H9 (cell line): ENCODE measurements at regions not wholly inside any gene's neighbourhood (a gene's known extent, or its start where the extent isn't known, plus 50 kb on each side); places are given as distances from the start of the nearest gene placed in this dataset.

Source experiments
- DNase-seq: peaks from one replicate; pipeline ENCODE4 v3.0.0-alpha.2; 2017
- H2AFZ ChIP-seq: one replicate; pipeline ENCODE4 v1.6.1; 2013; ENCODE audit warnings: mild to moderate bottlenecking, low read length, control low read depth, moderate library complexity
- H2AK5ac ChIP-seq: 2 replicates; pipeline ENCODE4 v1.6.1; 2013; ENCODE audit warnings: low read length, control low read depth, mixed read lengths; ENCODE audit not compliant: insufficient read length
- H2BK120ac ChIP-seq: one replicate; pipeline ENCODE4 v1.6.1; 2013; ENCODE audit warnings: low read depth, mild to moderate bottlenecking, low read length, control low read depth, inconsistent platforms; ENCODE audit not compliant: poor library complexity, severe bottlenecking
- H2BK12ac ChIP-seq: 2 replicates; pipeline ENCODE4 v1.6.1; 2013; ENCODE audit warnings: low read length, control low read depth, mixed read lengths, low read depth; ENCODE audit not compliant: insufficient read length
- H2BK15ac ChIP-seq: 2 replicates; pipeline ENCODE4 v1.6.1; 2013; ENCODE audit warnings: low read depth, low read length, control low read depth
- H2BK20ac ChIP-seq: one replicate; pipeline ENCODE4 v1.6.1; 2013; ENCODE audit warnings: low read depth, mild to moderate bottlenecking, low read length, control low read depth, inconsistent platforms; ENCODE audit not compliant: poor library complexity, severe bottlenecking
- H2BK5ac ChIP-seq: 2 replicates; pipeline ENCODE4 v1.6.1; 2013; ENCODE audit warnings: low read length, control low read depth, mixed read lengths; ENCODE audit not compliant: insufficient read length
- H3K14ac ChIP-seq: 2 replicates; pipeline ENCODE4 v1.6.1; 2013; ENCODE audit warnings: low read length, control low read depth; ENCODE audit not compliant: insufficient read depth
- H3K18ac ChIP-seq: 2 replicates; pipeline ENCODE4 v1.6.1; 2013; ENCODE audit warnings: low read depth, mild to moderate bottlenecking, mixed read lengths, low read length, control low read depth; ENCODE audit not compliant: insufficient read length
- H3K23ac ChIP-seq: 2 replicates; pipeline ENCODE4 v1.6.1; 2013; ENCODE audit warnings: low read length, control low read depth, mixed read lengths, low read depth; ENCODE audit not compliant: insufficient read length
- H3K23me2 ChIP-seq: 2 replicates; pipeline ENCODE4 v1.6.1; 2013; ENCODE audit warnings: low read depth, mild to moderate bottlenecking, mixed read lengths, low read length, control low read depth; ENCODE audit not compliant: insufficient read length, poor library complexity, severe bottlenecking
- H3K27ac ChIP-seq: 2 replicates; pipeline ENCODE4 v1.5.1; 2013; ENCODE audit warnings: low read length, control low read depth, mixed read lengths, low read depth; ENCODE audit not compliant: insufficient read length
- H3K27me3 ChIP-seq: 2 replicates; pipeline ENCODE4 v1.6.1; 2013; ENCODE audit warnings: low read length, control low read depth, inconsistent platforms; ENCODE audit not compliant: insufficient read depth
- H3K4ac ChIP-seq: 2 replicates; pipeline ENCODE4 v1.6.1; 2013; ENCODE audit warnings: low read depth, mild to moderate bottlenecking, control low read depth, inconsistent platforms, low read length, moderate library complexity
- H3K4me1 ChIP-seq: 2 replicates; pipeline ENCODE4 v1.6.1; 2013; ENCODE audit warnings: low read length, control low read depth, inconsistent platforms; ENCODE audit not compliant: insufficient read depth
- H3K4me2 ChIP-seq: 2 replicates; pipeline ENCODE4 v1.6.1; 2013; ENCODE audit warnings: low read length, control low read depth, mixed read lengths; ENCODE audit not compliant: insufficient read length, insufficient read depth
- H3K56ac ChIP-seq: 2 replicates; pipeline ENCODE4 v1.6.1; 2013; ENCODE audit warnings: low read depth, mild to moderate bottlenecking, mixed read lengths, low read length, control low read depth; ENCODE audit not compliant: insufficient read length
- H3K79me1 ChIP-seq: 2 replicates; pipeline ENCODE4 v1.6.1; 2013; ENCODE audit warnings: low read depth, mild to moderate bottlenecking, moderate library complexity, low read length, control low read depth, inconsistent platforms; ENCODE audit not compliant: insufficient read depth, poor library complexity, severe bottlenecking
- H3K79me2 ChIP-seq: 2 replicates; pipeline ENCODE4 v1.6.1; 2013; ENCODE audit warnings: low read length, control low read depth, inconsistent platforms; ENCODE audit not compliant: insufficient read depth
- H3K9ac ChIP-seq: 2 replicates; pipeline ENCODE4 v1.6.1; 2013; ENCODE audit warnings: low read length, control low read depth, mixed read lengths; ENCODE audit not compliant: insufficient read length; ENCODE audit errors: extremely low read depth
- H3K9me3 ChIP-seq: one replicate; pipeline ENCODE4 v1.6.1; 2013; ENCODE audit warnings: low read depth, low read length, inconsistent platforms; ENCODE audit not compliant: control insufficient read depth
- H3T11ph ChIP-seq: one replicate; pipeline ENCODE4 v1.6.1; 2013; ENCODE audit warnings: mild to moderate bottlenecking, low read length, control low read depth, inconsistent platforms
- H4K20me1 ChIP-seq: one replicate; pipeline ENCODE4 v1.6.1; 2013; ENCODE audit not compliant: control insufficient read depth, insufficient read length, insufficient read depth
- H4K5ac ChIP-seq: 2 replicates; pipeline ENCODE4 v1.6.1; 2013; ENCODE audit warnings: low read depth, mild to moderate bottlenecking, mixed read lengths, low read length, control low read depth; ENCODE audit not compliant: insufficient read length
- H4K8ac ChIP-seq: replicated peaks from 2 replicates; pipeline ENCODE4 v1.6.1; 2013; ENCODE audit warnings: low read length, control low read depth, mixed read lengths, low read depth; ENCODE audit not compliant: insufficient read length
- H4K91ac ChIP-seq: 2 replicates; pipeline ENCODE4 v1.6.1; 2013; ENCODE audit warnings: low read depth, mild to moderate bottlenecking, moderate library complexity, mixed read lengths, low read length, control low read depth; ENCODE audit not compliant: insufficient read length
- H3K27ac Mint-ChIP-seq, 3 experiments: 2 replicates in 2 of 3; 3 replicates in 1 of 3; pipeline ENCODE4 v1.8.0; 2020 to 2021; ENCODE audit warnings: mixed read lengths in 3 of 3, mild to moderate bottlenecking in 1 of 3, moderate library complexity in 1 of 3
- H3K27me3 Mint-ChIP-seq: 2 replicates; pipeline ENCODE4 v1.8.0; 2021; ENCODE audit warnings: low read depth, mild to moderate bottlenecking, moderate library complexity, mixed read lengths
- H3K36me3 Mint-ChIP-seq, 3 experiments: 2 replicates in 2 of 3; 3 replicates in 1 of 3; pipeline ENCODE4 v1.8.0; 2020 to 2021; ENCODE audit warnings: low read depth in 3 of 3, mixed read lengths in 3 of 3; ENCODE audit not compliant: insufficient read depth in 1 of 3
- H3K4me1 Mint-ChIP-seq, 2 experiments: 2 replicates each; pipeline ENCODE4 v1.8.0; 2020; ENCODE audit warnings: mixed read lengths in 2 of 2
- H3K4me3 Mint-ChIP-seq, 2 experiments: 2 replicates in 1 of 2; 3 replicates in 1 of 2; pipeline ENCODE4 v1.8.0; 2020 to 2021; ENCODE audit warnings: mild to moderate bottlenecking in 2 of 2, mixed read lengths in 2 of 2, moderate library complexity in 1 of 2
- H3K9me3 Mint-ChIP-seq, 2 experiments: 2 replicates in 1 of 2; 3 replicates in 1 of 2; pipeline ENCODE4 v1.8.0; 2020; ENCODE audit warnings: mild to moderate bottlenecking in 2 of 2, mixed read lengths in 2 of 2, moderate library complexity in 1 of 2
- CTCF ChIP-seq: fragments of 200-600 bp; sonication (generic); conservative IDR thresholded peaks from 3 replicates; pipeline ENCODE4 v1.8.0; 2021; ENCODE audit warnings: antibody characterized with exemption, mild to moderate bottlenecking
- WGBS: extraction: QIAGEN DNeasy Blood & Tissue Kit; methylation state at CpG from one replicate; pipeline ENCODE4 v1.1.7; 2013; ENCODE audit warnings: missing lambda C conversion rate, low lambda C conversion rate, mixed read lengths; ENCODE audit not compliant: insufficient read length; ENCODE audit errors: extremely low coverage; 5-methylcytosine and 5-hydroxymethylcytosine counted together

DNA sequence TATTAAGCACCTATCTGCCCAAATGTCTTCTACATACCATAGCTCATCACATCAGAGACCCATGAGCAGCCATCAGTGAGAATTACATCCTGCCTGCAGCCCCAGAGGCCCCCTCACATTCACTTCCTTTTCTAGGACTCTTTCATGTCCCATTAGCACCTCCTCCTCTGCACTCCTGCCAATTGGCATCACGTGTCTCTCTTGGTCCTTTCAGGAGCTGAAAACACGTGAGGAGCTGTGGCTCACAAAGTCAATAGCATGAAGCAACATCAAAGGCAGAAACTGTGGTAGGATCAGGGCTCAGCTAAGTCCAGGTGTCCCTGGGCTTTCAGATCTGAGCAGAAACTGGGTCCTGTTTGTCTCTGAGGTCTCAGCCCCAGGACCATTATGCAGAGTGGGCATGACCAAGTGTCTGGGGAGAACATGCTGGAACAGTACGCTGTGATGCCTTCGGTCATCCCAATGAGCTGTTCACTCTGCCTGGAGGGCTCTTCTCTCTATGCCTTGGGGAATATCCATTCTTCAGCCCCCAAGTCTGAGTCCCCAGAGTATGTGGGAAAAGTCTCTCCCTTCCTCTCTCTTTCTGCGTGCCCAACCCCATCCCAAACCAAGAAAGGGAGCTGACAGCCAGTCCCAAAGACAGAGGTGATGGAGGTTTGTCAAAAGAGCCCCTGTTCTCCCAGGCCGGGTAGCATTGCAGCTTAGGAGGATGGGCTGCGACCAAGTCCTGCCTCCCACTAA lies 457.0 kb upstream of the CDH5 start:
- Histone ChIP-seq H3K4me1 (no peaks in the 10 kb centered on the region), H3T11ph (no peak overlapping the region), H3K23ac (no peak overlapping the region), H2BK5ac (no peak overlapping the region), H4K20me1 (no peaks in the 10 kb centered on the region), H4K91ac (no peak overlapping the region), H3K14ac (no peak overlapping the region), H4K8ac (no peak overlapping the region), H2AK5ac (no peak overlapping the region), H2BK120ac (no peak overlapping the region), H3K23me2 (no peaks in the 10 kb centered on the region), H3K18ac (no peak overlapping the region), H3K27me3 (no peaks in the 10 kb centered on the region), H2BK15ac (no peak overlapping the region), H3K56ac (no peak overlapping the region), H3K4me2 (no peak overlapping the region), H2BK20ac (no peak overlapping the region), H3K79me2 (no peaks in the 10 kb centered on the region), H3K4ac (no peak overlapping the region), H3K9me3 (no peaks in the 10 kb centered on the region), H3K27ac (no peak overlapping the region), H2BK12ac (no peak overlapping the region), H3K9ac (no peak overlapping the region), H2AFZ (no peak overlapping the region), H4K5ac (no peak overlapping the region), H3K79me1 (no peaks in the 10 kb centered on the region)
- no peak for DNase-seq
- WGBS = no CpG with 5 or more reads among the region's 7 CpGs
- Mint-ChIP-seq H3K9me3 (peaks cover 0 to 4% of the 10 kb centered on the region in 2 experiments; a peak in 2 of 5 replicates), H3K4me1 (peaks cover 10 to 14% of the 10 kb centered on the region in 2 experiments), H3K27me3 (peaks cover 3% of the 10 kb centered on the region; the same call in 1 of the 2 replicates), H3K36me3 (no peaks in the 10 kb centered on the region), H3K4me3 (no peak overlapping the region), H3K27ac (no peak overlapping the region)
- no peak for TF ChIP-seq CTCF
